H9 (cell line): ENCODE measurements at regions not wholly inside any gene's neighbourhood (a gene's known extent, or its start where the extent isn't known, plus 50 kb on each side); places are given as distances from the start of the nearest gene placed in this dataset.

Experiments used
- DNase-seq: peaks from one replicate; pipeline ENCODE4 v3.0.0-alpha.2; 2017
- H2AFZ ChIP-seq: one replicate; pipeline ENCODE4 v1.6.1; 2013; ENCODE audit warnings: mild to moderate bottlenecking, low read length, control low read depth, moderate library complexity
- H2AK5ac ChIP-seq: 2 replicates; pipeline ENCODE4 v1.6.1; 2013; ENCODE audit warnings: low read length, control low read depth, mixed read lengths; ENCODE audit not compliant: insufficient read length
- H2BK120ac ChIP-seq: one replicate; pipeline ENCODE4 v1.6.1; 2013; ENCODE audit warnings: low read depth, mild to moderate bottlenecking, low read length, control low read depth, inconsistent platforms; ENCODE audit not compliant: poor library complexity, severe bottlenecking
- H2BK12ac ChIP-seq: 2 replicates; pipeline ENCODE4 v1.6.1; 2013; ENCODE audit warnings: low read length, control low read depth, mixed read lengths, low read depth; ENCODE audit not compliant: insufficient read length
- H2BK15ac ChIP-seq: 2 replicates; pipeline ENCODE4 v1.6.1; 2013; ENCODE audit warnings: low read depth, low read length, control low read depth
- H2BK20ac ChIP-seq: one replicate; pipeline ENCODE4 v1.6.1; 2013; ENCODE audit warnings: low read depth, mild to moderate bottlenecking, low read length, control low read depth, inconsistent platforms; ENCODE audit not compliant: poor library complexity, severe bottlenecking
- H2BK5ac ChIP-seq: 2 replicates; pipeline ENCODE4 v1.6.1; 2013; ENCODE audit warnings: low read length, control low read depth, mixed read lengths; ENCODE audit not compliant: insufficient read length
- H3K14ac ChIP-seq: 2 replicates; pipeline ENCODE4 v1.6.1; 2013; ENCODE audit warnings: low read length, control low read depth; ENCODE audit not compliant: insufficient read depth
- H3K18ac ChIP-seq: 2 replicates; pipeline ENCODE4 v1.6.1; 2013; ENCODE audit warnings: low read depth, mild to moderate bottlenecking, mixed read lengths, low read length, control low read depth; ENCODE audit not compliant: insufficient read length
- H3K23ac ChIP-seq: 2 replicates; pipeline ENCODE4 v1.6.1; 2013; ENCODE audit warnings: low read length, control low read depth, mixed read lengths, low read depth; ENCODE audit not compliant: insufficient read length
- H3K23me2 ChIP-seq: 2 replicates; pipeline ENCODE4 v1.6.1; 2013; ENCODE audit warnings: low read depth, mild to moderate bottlenecking, mixed read lengths, low read length, control low read depth; ENCODE audit not compliant: insufficient read length, poor library complexity, severe bottlenecking
- H3K27ac ChIP-seq: 2 replicates; pipeline ENCODE4 v1.5.1; 2013; ENCODE audit warnings: low read length, control low read depth, mixed read lengths, low read depth; ENCODE audit not compliant: insufficient read length
- H3K27me3 ChIP-seq: 2 replicates; pipeline ENCODE4 v1.6.1; 2013; ENCODE audit warnings: low read length, control low read depth, inconsistent platforms; ENCODE audit not compliant: insufficient read depth
- H3K4ac ChIP-seq: 2 replicates; pipeline ENCODE4 v1.6.1; 2013; ENCODE audit warnings: low read depth, mild to moderate bottlenecking, control low read depth, inconsistent platforms, low read length, moderate library complexity
- H3K4me1 ChIP-seq: 2 replicates; pipeline ENCODE4 v1.6.1; 2013; ENCODE audit warnings: low read length, control low read depth, inconsistent platforms; ENCODE audit not compliant: insufficient read depth
- H3K4me2 ChIP-seq: 2 replicates; pipeline ENCODE4 v1.6.1; 2013; ENCODE audit warnings: low read length, control low read depth, mixed read lengths; ENCODE audit not compliant: insufficient read length, insufficient read depth
- H3K56ac ChIP-seq: 2 replicates; pipeline ENCODE4 v1.6.1; 2013; ENCODE audit warnings: low read depth, mild to moderate bottlenecking, mixed read lengths, low read length, control low read depth; ENCODE audit not compliant: insufficient read length
- H3K79me1 ChIP-seq: 2 replicates; pipeline ENCODE4 v1.6.1; 2013; ENCODE audit warnings: low read depth, mild to moderate bottlenecking, moderate library complexity, low read length, control low read depth, inconsistent platforms; ENCODE audit not compliant: insufficient read depth, poor library complexity, severe bottlenecking
- H3K79me2 ChIP-seq: 2 replicates; pipeline ENCODE4 v1.6.1; 2013; ENCODE audit warnings: low read length, control low read depth, inconsistent platforms; ENCODE audit not compliant: insufficient read depth
- H3K9ac ChIP-seq: 2 replicates; pipeline ENCODE4 v1.6.1; 2013; ENCODE audit warnings: low read length, control low read depth, mixed read lengths; ENCODE audit not compliant: insufficient read length; ENCODE audit errors: extremely low read depth
- H3K9me3 ChIP-seq: one replicate; pipeline ENCODE4 v1.6.1; 2013; ENCODE audit warnings: low read depth, low read length, inconsistent platforms; ENCODE audit not compliant: control insufficient read depth
- H3T11ph ChIP-seq: one replicate; pipeline ENCODE4 v1.6.1; 2013; ENCODE audit warnings: mild to moderate bottlenecking, low read length, control low read depth, inconsistent platforms
- H4K20me1 ChIP-seq: one replicate; pipeline ENCODE4 v1.6.1; 2013; ENCODE audit not compliant: control insufficient read depth, insufficient read length, insufficient read depth
- H4K5ac ChIP-seq: 2 replicates; pipeline ENCODE4 v1.6.1; 2013; ENCODE audit warnings: low read depth, mild to moderate bottlenecking, mixed read lengths, low read length, control low read depth; ENCODE audit not compliant: insufficient read length
- H4K8ac ChIP-seq: replicated peaks from 2 replicates; pipeline ENCODE4 v1.6.1; 2013; ENCODE audit warnings: low read length, control low read depth, mixed read lengths, low read depth; ENCODE audit not compliant: insufficient read length
- H4K91ac ChIP-seq: 2 replicates; pipeline ENCODE4 v1.6.1; 2013; ENCODE audit warnings: low read depth, mild to moderate bottlenecking, moderate library complexity, mixed read lengths, low read length, control low read depth; ENCODE audit not compliant: insufficient read length
- H3K27ac Mint-ChIP-seq, 3 experiments: 2 replicates in 2 of 3; 3 replicates in 1 of 3; pipeline ENCODE4 v1.8.0; 2020 to 2021; ENCODE audit warnings: mixed read lengths in 3 of 3, mild to moderate bottlenecking in 1 of 3, moderate library complexity in 1 of 3
- H3K27me3 Mint-ChIP-seq: 2 replicates; pipeline ENCODE4 v1.8.0; 2021; ENCODE audit warnings: low read depth, mild to moderate bottlenecking, moderate library complexity, mixed read lengths
- H3K36me3 Mint-ChIP-seq, 3 experiments: 2 replicates in 2 of 3; 3 replicates in 1 of 3; pipeline ENCODE4 v1.8.0; 2020 to 2021; ENCODE audit warnings: low read depth in 3 of 3, mixed read lengths in 3 of 3; ENCODE audit not compliant: insufficient read depth in 1 of 3
- H3K4me1 Mint-ChIP-seq, 2 experiments: 2 replicates each; pipeline ENCODE4 v1.8.0; 2020; ENCODE audit warnings: mixed read lengths in 2 of 2
- H3K4me3 Mint-ChIP-seq, 2 experiments: 2 replicates in 1 of 2; 3 replicates in 1 of 2; pipeline ENCODE4 v1.8.0; 2020 to 2021; ENCODE audit warnings: mild to moderate bottlenecking in 2 of 2, mixed read lengths in 2 of 2, moderate library complexity in 1 of 2
- H3K9me3 Mint-ChIP-seq, 2 experiments: 2 replicates in 1 of 2; 3 replicates in 1 of 2; pipeline ENCODE4 v1.8.0; 2020; ENCODE audit warnings: mild to moderate bottlenecking in 2 of 2, mixed read lengths in 2 of 2, moderate library complexity in 1 of 2
- CTCF ChIP-seq: fragments of 200-600 bp; sonication (generic); conservative IDR thresholded peaks from 3 replicates; pipeline ENCODE4 v1.8.0; 2021; ENCODE audit warnings: antibody characterized with exemption, mild to moderate bottlenecking
- WGBS: extraction: QIAGEN DNeasy Blood & Tissue Kit; methylation state at CpG from one replicate; pipeline ENCODE4 v1.1.7; 2013; ENCODE audit warnings: missing lambda C conversion rate, low lambda C conversion rate, mixed read lengths; ENCODE audit not compliant: insufficient read length; ENCODE audit errors: extremely low coverage; 5-methylcytosine and 5-hydroxymethylcytosine counted together

GRCh38 chr11:42315267-42315666 is 855.8 kb upstream of the LRRC4C start:
- Histone ChIP-seq H3K23me2 (no peaks in the 10 kb centered on the region), H2BK5ac (no peak overlapping the region), H2BK12ac (no peak overlapping the region), H3K79me1 (no peaks in the 10 kb centered on the region), H3K27me3 (no peaks in the 10 kb centered on the region), H3K9ac (no peak overlapping the region), H3K4me1 (no peaks in the 10 kb centered on the region), H3K14ac (no peak overlapping the region), H4K20me1 (no peaks in the 10 kb centered on the region), H4K91ac (no peak overlapping the region), H3K4ac (no peak overlapping the region), H3K23ac (no peak overlapping the region), H2AK5ac (no peak overlapping the region), H3K9me3 (no peaks in the 10 kb centered on the region), H3K4me2 (no peak overlapping the region), H2BK120ac (no peak overlapping the region), H3T11ph (no peak overlapping the region), H3K56ac (no peak overlapping the region), H2BK15ac (no peak overlapping the region), H2BK20ac (no peak overlapping the region), H3K27ac (no peak overlapping the region), H2AFZ (no peak overlapping the region), H3K18ac (no peak overlapping the region), H3K79me2 (no peaks in the 10 kb centered on the region), H4K8ac (no peak overlapping the region), H4K5ac (no peak overlapping the region)
- TF ChIP-seq CTCF = no peak
- no peaks in the 10 kb centered on the region for H3K9me3 Mint-ChIP-seq
- H3K27me3 Mint-ChIP-seq = no peaks in the 10 kb centered on the region
- WGBS = no CpG with 5 or more reads among the region's 1 CpG
- no peak for DNase-seq
- H3K27ac Mint-ChIP-seq = no peak overlapping the region
- no peak overlapping the region for H3K4me3 Mint-ChIP-seq
- H3K36me3 Mint-ChIP-seq = peaks cover 0 to 2% (median 0%) of the 10 kb centered on the region in 3 experiments; a peak in 1 of 7 replicates
- no peaks in the 10 kb centered on the region for H3K4me1 Mint-ChIP-seq
